ENCODE measurements at regions not wholly inside any gene's neighbourhood (a gene's known extent, or its start where the extent isn't known, plus 50 kb on each side); places are given as distances from the start of the nearest gene placed in this dataset.
"Not testable (repeated sequence)": the region's sequence is repeated elsewhere in the genome, so short reads cannot be mapped to it uniquely, and the experiment has no call there.

- intact Hi-C loops (cut with DNase I; ENCODE audit: low total_unique reads), result no loop called here
- no peaks in the 10 kb centered on the region for H3K36me3 ChIP-seq
Measured at GRCh38 chr16:59535298-59535697, 801.2 kb upstream of the GOT2 start.

GRCh38 chr16:59527206-59527997, 793.3 kb upstream of the GOT2 start:
- H3K9me3 ChIP-seq, result no peaks in the 10 kb centered on the region
- intact Hi-C loops (cut with DNase I; ENCODE audit: low total_unique reads), result no loop called here
- no peak for DNase-seq
- H3K27me3 ChIP-seq, result no peaks in the 10 kb centered on the region
- H3K36me3 ChIP-seq, result no peaks in the 10 kb centered on the region
- no peak for TF ChIP-seq CTCF (IDR thresholded peaks at IDR 0.05)
- no peak for TF ChIP-seq POLR2A (IDR thresholded peaks at IDR 0.05)
- H3K4me1 ChIP-seq, result no peaks in the 10 kb centered on the region
- H3K27ac ChIP-seq, result no peak overlapping the region
- no peak overlapping the region for H3K4me3 ChIP-seq

More at GRCh38 chr16:59535298-59535697, 801.2 kb upstream of the GOT2 start:
- no peaks in the 10 kb centered on the region for H3K4me1 ChIP-seq
- H3K27ac ChIP-seq, result no peak overlapping the region
- no peak for DNase-seq
- no peak overlapping the region for H3K4me3 ChIP-seq
- no peaks in the 10 kb centered on the region for H3K27me3 ChIP-seq
- H3K9me3 ChIP-seq, result no peaks in the 10 kb centered on the region
- TF ChIP-seq POLR2A (IDR thresholded peaks at IDR 0.05) (no peak), CTCF (IDR thresholded peaks at IDR 0.05) (no peak)

- intact Hi-C loops (cut with DNase I; ENCODE audit: low total_unique reads), result no loop called here
- Histone ChIP-seq H3K9me3 (no peaks in the 10 kb centered on the region), H3K36me3 (no peaks in the 10 kb centered on the region), H3K4me1 (no peaks in the 10 kb centered on the region), H3K27me3 (no peaks in the 10 kb centered on the region), H3K4me3 (no peak overlapping the region), H3K27ac (no peak overlapping the region)
- DNase-seq, result no peak
- TF ChIP-seq POLR2A (IDR thresholded peaks at IDR 0.05), result no peak
- no peak for TF ChIP-seq CTCF (IDR thresholded peaks at IDR 0.05)
Measured at GRCh38 chr16:59522826-59523225, 788.7 kb upstream of the GOT2 start.

GRCh38 chr16:59518721-59519120, 784.6 kb upstream of the GOT2 start:
- DNase-seq; H3K27me3 ChIP-seq; H3K4me1 ChIP-seq; H3K36me3 ChIP-seq; H3K4me3 ChIP-seq; H3K9me3 ChIP-seq; intact Hi-C loops (cut with DNase I; ENCODE audit: low total_unique reads); H3K27ac ChIP-seq: not testable (repeated sequence)

GRCh38 chr16:59514651-59515050, 780.5 kb upstream of the GOT2 start:
- Histone ChIP-seq H3K27me3 (no peaks in the 10 kb centered on the region), H3K4me1 (no peaks in the 10 kb centered on the region), H3K36me3 (no peaks in the 10 kb centered on the region), H3K4me3 (no peak overlapping the region), H3K9me3 (no peaks in the 10 kb centered on the region), H3K27ac (no peak overlapping the region)
- intact Hi-C loops (cut with DNase I; ENCODE audit: low total_unique reads), result no loop called here
- TF ChIP-seq CTCF (IDR thresholded peaks at IDR 0.05), result no peak
- TF ChIP-seq POLR2A (IDR thresholded peaks at IDR 0.05), result no peak
- DNase-seq, result no peak

All from uterus (tissue), 3 donors.